ENCODE measurements at regions not wholly inside any gene's neighbourhood (a gene's known extent, or its start where the extent isn't known, plus 50 kb on each side); places are given as distances from the start of the nearest gene placed in this dataset.

DNA sequence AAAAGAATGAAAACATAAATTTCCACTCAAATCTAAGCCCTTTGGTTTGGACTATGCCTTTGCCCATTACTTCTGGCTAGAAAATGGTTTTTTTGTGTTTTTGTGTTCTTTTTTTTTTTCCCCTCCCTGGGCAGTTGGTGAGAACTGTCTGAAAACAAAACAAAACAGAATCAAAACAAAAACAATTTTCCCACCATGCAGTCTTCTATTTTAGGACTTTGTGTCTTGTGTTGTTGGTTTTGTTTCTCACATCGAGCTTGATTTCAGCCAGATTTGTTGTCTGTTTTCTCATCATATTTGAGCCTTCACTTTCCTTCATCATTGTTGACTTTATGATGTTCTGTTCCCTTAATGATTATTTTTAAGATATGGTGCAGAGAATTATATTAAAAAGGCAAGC, 206.3 kb downstream of the MACC1 start (continued):
- TF ChIP-seq, protein P1, sequence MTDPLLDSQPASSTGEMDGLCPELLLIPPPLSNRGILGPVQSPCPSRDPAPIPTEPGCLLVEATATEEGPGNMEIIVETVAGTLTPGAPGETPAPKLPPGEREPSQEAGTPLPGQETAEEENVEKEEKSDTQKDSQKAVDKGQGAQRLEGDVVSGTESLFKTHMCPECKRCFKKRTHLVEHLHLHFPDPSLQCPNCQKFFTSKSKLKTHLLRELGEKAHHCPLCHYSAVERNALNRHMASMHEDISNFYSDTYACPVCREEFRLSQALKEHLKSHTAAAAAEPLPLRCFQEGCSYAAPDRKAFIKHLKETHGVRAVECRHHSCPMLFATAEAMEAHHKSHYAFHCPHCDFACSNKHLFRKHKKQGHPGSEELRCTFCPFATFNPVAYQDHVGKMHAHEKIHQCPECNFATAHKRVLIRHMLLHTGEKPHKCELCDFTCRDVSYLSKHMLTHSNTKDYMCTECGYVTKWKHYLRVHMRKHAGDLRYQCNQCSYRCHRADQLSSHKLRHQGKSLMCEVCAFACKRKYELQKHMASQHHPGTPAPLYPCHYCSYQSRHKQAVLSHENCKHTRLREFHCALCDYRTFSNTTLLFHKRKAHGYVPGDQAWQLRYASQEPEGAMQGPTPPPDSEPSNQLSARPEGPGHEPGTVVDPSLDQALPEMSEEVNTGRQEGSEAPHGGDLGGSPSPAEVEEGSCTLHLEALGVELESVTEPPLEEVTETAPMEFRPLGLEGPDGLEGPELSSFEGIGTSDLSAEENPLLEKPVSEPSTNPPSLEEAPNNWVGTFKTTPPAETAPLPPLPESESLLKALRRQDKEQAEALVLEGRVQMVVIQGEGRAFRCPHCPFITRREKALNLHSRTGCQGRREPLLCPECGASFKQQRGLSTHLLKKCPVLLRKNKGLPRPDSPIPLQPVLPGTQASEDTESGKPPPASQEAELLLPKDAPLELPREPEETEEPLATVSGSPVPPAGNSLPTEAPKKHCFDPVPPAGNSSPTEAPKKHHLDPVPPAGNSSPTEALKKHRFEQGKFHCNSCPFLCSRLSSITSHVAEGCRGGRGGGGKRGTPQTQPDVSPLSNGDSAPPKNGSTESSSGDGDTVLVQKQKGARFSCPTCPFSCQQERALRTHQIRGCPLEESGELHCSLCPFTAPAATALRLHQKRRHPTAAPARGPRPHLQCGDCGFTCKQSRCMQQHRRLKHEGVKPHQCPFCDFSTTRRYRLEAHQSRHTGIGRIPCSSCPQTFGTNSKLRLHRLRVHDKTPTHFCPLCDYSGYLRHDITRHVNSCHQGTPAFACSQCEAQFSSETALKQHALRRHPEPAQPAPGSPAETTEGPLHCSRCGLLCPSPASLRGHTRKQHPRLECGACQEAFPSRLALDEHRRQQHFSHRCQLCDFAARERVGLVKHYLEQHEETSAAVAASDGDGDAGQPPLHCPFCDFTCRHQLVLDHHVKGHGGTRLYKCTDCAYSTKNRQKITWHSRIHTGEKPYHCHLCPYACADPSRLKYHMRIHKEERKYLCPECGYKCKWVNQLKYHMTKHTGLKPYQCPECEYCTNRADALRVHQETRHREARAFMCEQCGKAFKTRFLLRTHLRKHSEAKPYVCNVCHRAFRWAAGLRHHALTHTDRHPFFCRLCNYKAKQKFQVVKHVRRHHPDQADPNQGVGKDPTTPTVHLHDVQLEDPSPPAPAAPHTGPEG (CRISPR knock-in tag; IDR thresholded peaks at IDR 0.05): no peak

DNA sequence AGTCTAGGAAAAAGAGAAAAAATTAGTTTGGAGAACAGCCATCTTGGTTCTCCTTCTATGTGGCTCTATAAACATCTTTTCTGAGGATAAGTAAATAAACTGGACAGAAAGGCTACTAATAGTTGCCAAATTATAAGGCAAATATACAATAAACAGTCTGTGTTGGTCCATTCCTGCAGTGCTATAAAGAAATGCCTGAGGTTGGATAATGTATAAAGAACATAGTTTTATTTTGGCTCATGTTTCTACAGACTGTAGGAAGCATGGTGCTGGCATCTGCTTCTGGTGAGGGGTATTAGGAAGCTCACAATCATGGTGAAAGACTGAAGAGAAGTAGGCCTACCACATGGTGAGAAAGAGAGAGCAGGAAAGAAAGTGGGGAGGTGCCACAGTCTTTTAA, 209.7 kb downstream of the MACC1 start:
- no peak overlapping the region for H3K4me3 ChIP-seq (replicated peaks in 1 of 3; ENCODE audit: insufficient read depth in 1 of 3, low read depth in 2 of 3, low read length in 3 of 3)
- in situ Hi-C loops (cut with HindIII; ENCODE audit: extremely low pct_ligation_motif_present, low pct_unique_long_range_greater_than_20kb): no loop called here
- H3K4me2 ChIP-seq (ENCODE audit: low read depth, low read length): no peak overlapping the region
- H3K36me3 ChIP-seq (replicated peaks in 1 of 2; ENCODE audit: control insufficient read depth in 1 of 2, insufficient read depth in 2 of 2, low read length in 2 of 2): no peaks in the 10 kb centered on the region
- H2AFZ ChIP-seq (ENCODE audit: low read length): no peak overlapping the region
- H3K4me1 ChIP-seq (ENCODE audit: insufficient read depth, low read length): no peaks in the 10 kb centered on the region
- no peaks in the 10 kb centered on the region for H4K20me1 ChIP-seq (ENCODE audit: insufficient read depth, low read length)
- DNase-seq (ENCODE audit: low spot score): no peak
- ChIA-PET POLR2A (no interaction called here), CTCF (ENCODE audit: low intra/inter-chr PET ratio, low total read pairs) (no interaction called here)
- H3K27me3 ChIP-seq (ENCODE audit: control insufficient read depth in 1 of 2, insufficient read depth in 2 of 2, low read length in 2 of 2): no peaks in the 10 kb centered on the region
- no TSS peak for BruUV-seq (replicated peaks)
- no peak overlapping the region for H3K9ac ChIP-seq (ENCODE audit: insufficient read depth, low read depth, low read length)
- ATAC-seq: no peak
- H3K79me2 ChIP-seq (ENCODE audit: insufficient read depth, low read length): no peaks in the 10 kb centered on the region
- FAIRE-seq: no peak
- peaks cover 46% of the 10 kb centered on the region; the same call in 1 of the 2 replicates for H3K9me3 ChIP-seq (ENCODE audit: low read length)
- no peak overlapping the region for H3K27ac ChIP-seq (ENCODE audit: extremely low read length, insufficient read depth, low read length)
- intact Hi-C loops (cut with micrococcal nuclease; ENCODE audit: unreplicated experiment): no loop called here
- TF ChIP-seq CC2D1A (CRISPR knock-in tag; IDR thresholded peaks at IDR 0.05): no peak
- TF ChIP-seq ZNF703 (CRISPR knock-in tag; IDR thresholded peaks at IDR 0.05; ENCODE audit: borderline replicate concordance): no peak
- TF ChIP-seq, protein P2, sequence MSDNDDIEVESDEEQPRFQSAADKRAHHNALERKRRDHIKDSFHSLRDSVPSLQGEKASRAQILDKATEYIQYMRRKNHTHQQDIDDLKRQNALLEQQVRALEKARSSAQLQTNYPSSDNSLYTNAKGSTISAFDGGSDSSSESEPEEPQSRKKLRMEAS (IDR thresholded peaks at IDR 0.05): no peak
- no peak for TF ChIP-seq ZNF3 (CRISPR knock-in tag; IDR thresholded peaks at IDR 0.05)
- TF ChIP-seq MLLT10 (CRISPR knock-in tag; IDR thresholded peaks at IDR 0.05): no peak
- no peak for TF ChIP-seq ZFYVE20 (CRISPR knock-in tag; IDR thresholded peaks at IDR 0.05; ENCODE audit: borderline replicate concordance, low read depth)
- TF ChIP-seq, protein P3, sequence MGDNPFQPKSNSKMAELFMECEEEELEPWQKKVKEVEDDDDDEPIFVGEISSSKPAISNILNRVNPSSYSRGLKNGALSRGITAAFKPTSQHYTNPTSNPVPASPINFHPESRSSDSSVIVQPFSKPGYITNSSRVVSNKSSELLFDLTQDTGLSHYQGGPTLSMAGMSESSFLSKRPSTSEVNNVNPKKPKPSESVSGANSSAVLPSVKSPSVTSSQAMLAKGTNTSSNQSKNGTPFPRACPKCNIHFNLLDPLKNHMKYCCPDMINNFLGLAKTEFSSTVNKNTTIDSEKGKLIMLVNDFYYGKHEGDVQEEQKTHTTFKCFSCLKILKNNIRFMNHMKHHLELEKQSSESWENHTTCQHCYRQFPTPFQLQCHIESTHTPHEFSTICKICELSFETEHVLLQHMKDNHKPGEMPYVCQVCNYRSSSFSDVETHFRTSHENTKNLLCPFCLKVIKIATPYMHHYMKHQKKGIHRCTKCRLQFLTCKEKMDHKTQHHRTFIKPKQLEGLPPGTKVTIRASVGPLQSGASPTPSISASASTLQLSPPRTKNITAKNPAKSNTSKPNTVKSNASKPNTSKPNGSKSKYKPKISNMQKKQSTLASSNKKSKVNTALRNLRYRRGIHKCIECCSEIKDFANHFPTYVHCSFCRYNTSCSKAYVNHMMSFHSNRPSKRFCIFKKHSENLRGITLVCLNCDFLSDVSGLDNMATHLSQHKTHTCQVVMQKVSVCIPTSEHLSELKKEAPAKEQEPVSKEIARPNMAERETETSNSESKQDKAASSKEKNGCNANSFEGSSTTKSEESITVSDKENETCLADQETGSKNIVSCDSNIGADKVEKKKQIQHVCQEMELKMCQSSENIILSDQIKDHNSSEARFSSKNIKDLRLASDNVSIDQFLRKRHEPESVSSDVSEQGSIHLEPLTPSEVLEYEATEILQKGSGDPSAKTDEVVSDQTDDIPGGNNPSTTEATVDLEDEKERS (CRISPR knock-in tag; IDR thresholded peaks at IDR 0.05): no peak
- TF ChIP-seq, protein P4, sequence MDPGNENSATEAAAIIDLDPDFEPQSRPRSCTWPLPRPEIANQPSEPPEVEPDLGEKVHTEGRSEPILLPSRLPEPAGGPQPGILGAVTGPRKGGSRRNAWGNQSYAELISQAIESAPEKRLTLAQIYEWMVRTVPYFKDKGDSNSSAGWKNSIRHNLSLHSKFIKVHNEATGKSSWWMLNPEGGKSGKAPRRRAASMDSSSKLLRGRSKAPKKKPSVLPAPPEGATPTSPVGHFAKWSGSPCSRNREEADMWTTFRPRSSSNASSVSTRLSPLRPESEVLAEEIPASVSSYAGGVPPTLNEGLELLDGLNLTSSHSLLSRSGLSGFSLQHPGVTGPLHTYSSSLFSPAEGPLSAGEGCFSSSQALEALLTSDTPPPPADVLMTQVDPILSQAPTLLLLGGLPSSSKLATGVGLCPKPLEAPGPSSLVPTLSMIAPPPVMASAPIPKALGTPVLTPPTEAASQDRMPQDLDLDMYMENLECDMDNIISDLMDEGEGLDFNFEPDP (CRISPR knock-in tag; conservative IDR thresholded peaks at IDR 0.05): no peak
- TF ChIP-seq NAIF1 (CRISPR knock-in tag; IDR thresholded peaks at IDR 0.05; ENCODE audit: borderline replicate concordance): no peak
- TF ChIP-seq FOXA3 (CRISPR knock-in tag; IDR thresholded peaks at IDR 0.05): no peak
- no peak for TF ChIP-seq ZKSCAN8 (CRISPR knock-in tag; IDR thresholded peaks at IDR 0.05; ENCODE audit: borderline replicate concordance)
- TF ChIP-seq, protein P5, sequence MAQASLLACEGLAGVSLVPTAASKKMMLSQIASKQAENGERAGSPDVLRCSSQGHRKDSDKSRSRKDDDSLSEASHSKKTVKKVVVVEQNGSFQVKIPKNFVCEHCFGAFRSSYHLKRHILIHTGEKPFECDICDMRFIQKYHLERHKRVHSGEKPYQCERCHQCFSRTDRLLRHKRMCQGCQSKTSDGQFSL (CRISPR knock-in tag; IDR thresholded peaks at IDR 0.05): no peak
- TF ChIP-seq HOXA5 (CRISPR knock-in tag; IDR thresholded peaks at IDR 0.05): no peak

Measured in HepG2 (cell line).